ENCODE measurements at regions not wholly inside any gene's neighbourhood (a gene's known extent, or its start where the extent isn't known, plus 50 kb on each side); places are given as distances from the start of the nearest gene placed in this dataset.
"Not testable (repeated sequence)": the region's sequence is repeated elsewhere in the genome, so short reads cannot be mapped to it uniquely, and the experiment has no call there.

DNA sequence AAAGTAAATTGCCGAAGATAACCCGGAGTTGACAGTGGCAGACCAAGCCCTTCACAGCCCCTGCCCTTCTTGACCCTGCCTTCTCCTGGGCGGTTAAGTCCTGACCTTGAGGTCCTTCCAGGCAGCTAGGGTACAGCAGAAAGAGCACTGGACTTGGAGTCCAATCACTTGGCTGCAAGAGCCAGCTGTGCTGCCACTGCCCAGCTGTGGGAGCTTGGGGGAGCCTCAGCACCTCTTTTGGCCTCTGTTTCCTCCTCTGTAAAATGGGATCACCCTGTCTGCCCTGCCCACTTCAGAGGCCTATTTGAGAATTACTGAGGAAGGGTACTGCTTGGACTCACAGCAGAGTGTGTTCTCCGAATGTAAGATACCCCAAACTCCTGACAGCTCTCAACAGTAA, 66.2 kb upstream of the SMAD6 start:
- Mint-ChIP-seq H3K27ac (ENCODE audit: unreplicated experiment) (no peak overlapping the region), H3K27me3 (ENCODE audit: insufficient read depth, unreplicated experiment) (no peaks in the 10 kb centered on the region), H3K4me3 (ENCODE audit: unreplicated experiment) (no peak overlapping the region), H3K36me3 (ENCODE audit: insufficient read depth, unreplicated experiment) (no peaks in the 10 kb centered on the region), H3K4me1 (ENCODE audit: low read depth, unreplicated experiment) (no peaks in the 10 kb centered on the region), H3K9me3 (ENCODE audit: unreplicated experiment) (no peaks in the 10 kb centered on the region)
- no peak for DNase-seq
- Histone ChIP-seq H3K36me3 (ENCODE audit: control insufficient read depth, insufficient read depth, low read length) (no peaks in the 10 kb centered on the region), H3K4me3 (ENCODE audit: low read depth, low read length) (no peak overlapping the region), H3K9me3 (no peaks in the 10 kb centered on the region), H3K27me3 (replicated peaks; ENCODE audit: control insufficient read depth, insufficient read depth, low read length) (no peaks in the 10 kb centered on the region), H3K4me1 (peaks cover 3% of the 10 kb centered on the region; the same call in 1 of the 2 replicates)
- intact Hi-C loops (cut with micrococcal nuclease; ENCODE audit: unreplicated experiment): no loop called here
- BruUV-seq (replicated peaks): no TSS peak
- POLR2A ChIA-PET: no interaction called here
- no peak for TF ChIP-seq CTCF (IDR thresholded peaks at IDR 0.05; ENCODE audit: insufficient read depth in 1 of 2, low read depth in 1 of 2, low read length in 1 of 2, severe bottlenecking in 1 of 2, unreplicated experiment in 1 of 2)
- CTCF ChIA-PET: interaction anchor here (1.4 kb wide), 1 partner anchor 17 kb away, joined by 3 read pairs; no protein-coding TSS in a partner anchor

GRCh38 chr15:66637044-66637443, 65.0 kb upstream of the SMAD6 start:
- H3K27ac Mint-ChIP-seq (ENCODE audit: unreplicated experiment); H3K4me1 ChIP-seq; H3K4me1 Mint-ChIP-seq (ENCODE audit: low read depth, unreplicated experiment); DNase-seq; BruUV-seq (replicated peaks); H3K9me3 ChIP-seq; H3K36me3 ChIP-seq (ENCODE audit: control insufficient read depth, insufficient read depth, low read length); H3K4me3 Mint-ChIP-seq (ENCODE audit: unreplicated experiment); H3K9me3 Mint-ChIP-seq (ENCODE audit: unreplicated experiment); H3K27me3 ChIP-seq (replicated peaks; ENCODE audit: control insufficient read depth, insufficient read depth, low read length); H3K36me3 Mint-ChIP-seq (ENCODE audit: insufficient read depth, unreplicated experiment); H3K4me3 ChIP-seq (ENCODE audit: low read depth, low read length); intact Hi-C loops (cut with micrococcal nuclease; ENCODE audit: unreplicated experiment); H3K27me3 Mint-ChIP-seq (ENCODE audit: insufficient read depth, unreplicated experiment): not testable (repeated sequence)
- ChIA-PET POLR2A (interaction anchor here (0.6 kb wide), 1 partner anchor 18 kb away, joined by 5 read pairs; no protein-coding TSS in a partner anchor), CTCF (interaction anchor here (1.4 kb wide), 1 partner anchor 18 kb away, joined by 3 read pairs; no protein-coding TSS in a partner anchor)

DNA sequence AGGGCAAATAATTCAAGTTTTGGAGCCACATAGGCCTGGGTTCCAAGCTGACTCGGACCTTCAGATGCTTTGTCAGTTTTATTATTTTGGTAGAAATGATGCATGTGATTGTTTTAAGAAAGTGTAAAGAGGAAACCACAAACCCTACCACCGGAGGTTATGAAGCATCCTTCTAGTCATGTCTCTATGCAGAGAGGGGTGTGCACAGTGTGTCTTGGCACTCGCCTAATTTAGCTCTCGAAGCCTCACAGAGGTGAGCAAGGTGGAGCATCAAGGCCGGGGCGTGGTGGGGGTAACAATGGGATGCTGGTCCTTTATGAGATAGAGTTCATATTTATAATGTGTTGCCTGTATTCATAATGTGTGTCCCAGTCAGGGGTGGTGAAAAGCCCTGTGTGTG, 63.7 kb upstream of the SMAD6 start:
- H3K4me3 Mint-ChIP-seq (ENCODE audit: unreplicated experiment): no peak overlapping the region
- H3K27me3 Mint-ChIP-seq (ENCODE audit: insufficient read depth, unreplicated experiment): no peaks in the 10 kb centered on the region
- no peak overlapping the region for H3K27ac Mint-ChIP-seq (ENCODE audit: unreplicated experiment)
- intact Hi-C loops (cut with micrococcal nuclease; ENCODE audit: unreplicated experiment): no loop called here
- POLR2A ChIA-PET: no interaction called here
- H3K9me3 Mint-ChIP-seq (ENCODE audit: unreplicated experiment): no peaks in the 10 kb centered on the region
- no peak for DNase-seq
- H3K36me3 ChIP-seq (ENCODE audit: control insufficient read depth, insufficient read depth, low read length): no peaks in the 10 kb centered on the region
- H3K27me3 ChIP-seq (replicated peaks; ENCODE audit: control insufficient read depth, insufficient read depth, low read length): no peaks in the 10 kb centered on the region
- H3K4me3 ChIP-seq (ENCODE audit: low read depth, low read length): no peak overlapping the region
- no peaks in the 10 kb centered on the region for H3K9me3 ChIP-seq
- peaks cover 4% of the 10 kb centered on the region; the same call in 1 of the 2 replicates for H3K4me1 ChIP-seq
- H3K4me1 Mint-ChIP-seq (ENCODE audit: low read depth, unreplicated experiment): no peaks in the 10 kb centered on the region
- no TSS peak for BruUV-seq (replicated peaks)
- CTCF ChIA-PET: no interaction called here
- no peaks in the 10 kb centered on the region for H3K36me3 Mint-ChIP-seq (ENCODE audit: insufficient read depth, unreplicated experiment)
- no peak for TF ChIP-seq CTCF (IDR thresholded peaks at IDR 0.05; ENCODE audit: insufficient read depth in 1 of 2, low read depth in 1 of 2, low read length in 1 of 2, severe bottlenecking in 1 of 2, unreplicated experiment in 1 of 2)
